T-cell (primary cell): ENCODE measurements at regions not wholly inside any gene's neighbourhood (a gene's known extent, or its start where the extent isn't known, plus 50 kb on each side); places are given as distances from the start of the nearest gene placed in this dataset.

Source experiments
- ATAC-seq, 4 experiments: fragments of 200-7000 bp in 3 of 4; fragments of 150-1000 bp in 1 of 4; cut with Tn5 transposase; replicated peaks in 1 of 4; 1 replicate in 3 of 4; 2 replicates in 1 of 4; pipeline ENCODE4 v1.10.0; 2021; ENCODE audit warnings: moderate library complexity in 3 of 4, mild to moderate bottlenecking in 2 of 4, moderate number of reproducible peaks in 1 of 4
- CTCF ChIA-PET, 2 donors: fragments of 300-600 bp; sonication (Branson Sonifier 250); formaldehyde crosslinking; loops; one replicate each; lab custom pipeline; 2022; ENCODE audit warnings: antibody characterized with exemption in 2 of 2; lab: Charles Lee
- POLR2A ChIA-PET, 2 donors: fragments of 300-600 bp; sonication (Branson Sonifier 250); formaldehyde crosslinking; loops; one replicate each; lab custom pipeline; 2022; ENCODE audit warnings: antibody characterized with exemption in 2 of 2; lab: Charles Lee
- DNase-seq, 35 experiments: peaks; one replicate each; pipeline versions ENCODE4 v3.0.0 to v3.0.0-alpha.2; 2013 to 2023
- H3K27ac ChIP-seq: one replicate; pipeline ENCODE4 v1.5.1; 2013; ENCODE audit warnings: low read length
- H3K27me3 ChIP-seq, 2 experiments: replicated peaks in 1 of 2; 1 replicate in 1 of 2; 2 replicates in 1 of 2; pipeline versions ENCODE4 v1.6.1 to v1.7.0; 2013; ENCODE audit warnings: low read length in 1 of 2, mixed read lengths in 1 of 2; ENCODE audit not compliant: control insufficient read depth in 2 of 2, insufficient read depth in 2 of 2; ENCODE audit errors: extremely low read depth in 1 of 2
- H3K36me3 ChIP-seq, 2 donors: 1 replicate in 1 of 2; 2 replicates in 1 of 2; pipeline versions ENCODE4 v1.6.1 to v1.7.0; 2013; ENCODE audit warnings: low read length in 1 of 2; ENCODE audit not compliant: control insufficient read depth in 2 of 2, insufficient read depth in 1 of 2; ENCODE audit errors: extremely low read depth in 1 of 2
- H3K4me1 ChIP-seq, 2 experiments: 1 replicate in 1 of 2; 2 replicates in 1 of 2; pipeline versions ENCODE4 v1.6.1 to v1.7.0; 2013; ENCODE audit warnings: low read length in 2 of 2, mixed read lengths in 1 of 2; ENCODE audit not compliant: insufficient read depth in 2 of 2, control insufficient read depth in 1 of 2; ENCODE audit errors: extremely low read depth in 1 of 2
- H3K4me3 ChIP-seq, 2 donors: 1 replicate in 1 of 2; 2 replicates in 1 of 2; pipeline versions ENCODE4 v1.5.1 to v1.7.0; 2013; ENCODE audit warnings: mild to moderate bottlenecking in 2 of 2, low read length in 1 of 2, moderate library complexity in 1 of 2; ENCODE audit not compliant: control insufficient read depth in 1 of 2; ENCODE audit errors: extremely low read depth in 1 of 2
- H3K9me3 ChIP-seq: 2 replicates; pipeline ENCODE4 v1.7.0; 2013
- H3K27ac Mint-ChIP-seq, 2 donors: one replicate each; pipeline ENCODE4 v1.8.0; 2020 to 2021; ENCODE audit warnings: mild to moderate bottlenecking in 2 of 2, mixed read lengths in 2 of 2
- H3K27me3 Mint-ChIP-seq, 2 donors: one replicate each; pipeline ENCODE4 v1.8.0; 2021 to 2022; ENCODE audit warnings: mixed read lengths in 2 of 2
- H3K36me3 Mint-ChIP-seq: one replicate; pipeline ENCODE4 v1.8.0; 2021; ENCODE audit warnings: mixed read lengths
- H3K4me1 Mint-ChIP-seq, 3 donors: one replicate each; pipeline ENCODE4 v1.8.0; 2020 to 2022; ENCODE audit warnings: mixed read lengths in 3 of 3, mild to moderate bottlenecking in 1 of 3
- H3K4me3 Mint-ChIP-seq, 3 donors: one replicate each; pipeline ENCODE4 v1.8.0; 2020 to 2022; ENCODE audit warnings: mild to moderate bottlenecking in 3 of 3, mixed read lengths in 3 of 3, moderate library complexity in 3 of 3
- H3K9me3 Mint-ChIP-seq, 3 donors: one replicate each; pipeline ENCODE4 v1.8.0; 2020 to 2022; ENCODE audit warnings: mixed read lengths in 3 of 3
- WGBS: methylation state at CpG from one replicate; pipeline ENCODE4 v1.1.5; 2013; ENCODE audit warnings: missing lambda C conversion rate; ENCODE audit not compliant: insufficient coverage; 5-methylcytosine and 5-hydroxymethylcytosine counted together

DNA sequence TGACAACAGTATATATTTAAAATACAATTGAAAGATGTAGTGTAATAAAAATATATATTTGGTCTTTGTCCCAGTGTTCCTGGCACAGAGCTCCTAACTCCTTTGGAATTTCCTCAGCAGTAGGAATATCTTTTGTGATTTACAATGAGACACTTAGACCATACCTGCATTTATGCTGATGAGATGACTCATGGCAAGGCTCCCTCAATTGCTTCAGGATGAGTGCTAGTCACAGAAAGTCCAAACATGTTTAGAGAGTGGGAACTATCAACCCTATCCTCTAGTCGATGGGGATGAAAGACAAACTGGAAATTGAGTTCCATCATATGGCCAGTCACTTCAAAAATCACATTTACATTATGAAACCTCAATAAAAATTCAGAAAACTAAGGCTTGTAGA is 588.3 kb upstream of the LMCD1 start:
- H3K36me3 ChIP-seq, result no peaks in the 10 kb centered on the region
- WGBS, result no CpG with 5 or more reads among the region's 1 CpG
- Mint-ChIP-seq H3K4me1 (peaks cover 9 to 15% (median 15%) of the 10 kb centered on the region in 3 donors), H3K27ac (no peak overlapping the region), H3K9me3 (no peaks in the 10 kb centered on the region), H3K4me3 (no peak overlapping the region), H3K36me3 (no peaks in the 10 kb centered on the region), H3K27me3 (peaks cover 0 to 2% of the 10 kb centered on the region in 2 donors)
- no peak overlapping the region for H3K27ac ChIP-seq
- H3K27me3 ChIP-seq, result no peaks in the 10 kb centered on the region
- POLR2A ChIA-PET, result no interaction called here
- DNase-seq, result no peak
- CTCF ChIA-PET, result interaction anchor here in 1 of 2 donors (0.7 kb wide), 1 partner anchor 8 kb away, joined by 3 read pairs; no protein-coding TSS in a partner anchor
- no peaks in the 10 kb centered on the region for H3K4me1 ChIP-seq
- no peak overlapping the region for H3K4me3 ChIP-seq
- ATAC-seq, result no peak
- no peaks in the 10 kb centered on the region for H3K9me3 ChIP-seq

- no peak for ATAC-seq
- Histone ChIP-seq H3K27ac (no peak overlapping the region), H3K9me3 (no peaks in the 10 kb centered on the region), H3K27me3 (no peaks in the 10 kb centered on the region), H3K4me1 (no peaks in the 10 kb centered on the region), H3K36me3 (no peaks in the 10 kb centered on the region), H3K4me3 (no peak overlapping the region)
- Mint-ChIP-seq H3K4me3 (no peak overlapping the region), H3K4me1 (peaks cover 12 to 19% (median 17%) of the 10 kb centered on the region in 3 donors), H3K9me3 (no peaks in the 10 kb centered on the region), H3K27ac (no peak overlapping the region), H3K36me3 (no peaks in the 10 kb centered on the region), H3K27me3 (no peaks in the 10 kb centered on the region)
- CTCF ChIA-PET, result no interaction called here
- POLR2A ChIA-PET, result no interaction called here
- no peak for DNase-seq
- WGBS, result 62% methylated on average over 2 of the region's 4 CpGs
Measured at GRCh38 chr3:7915356-7915755, 586.3 kb upstream of the LMCD1 start.

- 20% methylated on average over 2 of the region's 4 CpGs for WGBS
- POLR2A ChIA-PET, result no interaction called here
- no peak overlapping the region for H3K4me3 ChIP-seq
- H3K27ac ChIP-seq, result no peak overlapping the region
- Mint-ChIP-seq H3K27ac (no peak overlapping the region), H3K27me3 (no peaks in the 10 kb centered on the region), H3K36me3 (no peaks in the 10 kb centered on the region), H3K4me3 (no peak overlapping the region), H3K9me3 (no peaks in the 10 kb centered on the region), H3K4me1 (peaks cover 12 to 19% (median 17%) of the 10 kb centered on the region in 3 donors)
- H3K9me3 ChIP-seq, result no peaks in the 10 kb centered on the region
- H3K4me1 ChIP-seq, result no peaks in the 10 kb centered on the region
- CTCF ChIA-PET, result no interaction called here
- H3K36me3 ChIP-seq, result no peaks in the 10 kb centered on the region
- ATAC-seq, result no peak
- DNase-seq, result no peak
- no peaks in the 10 kb centered on the region for H3K27me3 ChIP-seq
Measured at GRCh38 chr3:7917443-7918151, 584.0 kb upstream of the LMCD1 start.

GRCh38 chr3:7920211-7920610 is 581.4 kb upstream of the LMCD1 start:
- ChIA-PET CTCF (no interaction called here), POLR2A (no interaction called here)
- 33% methylated on average over 1 of the region's 6 CpGs for WGBS
- Mint-ChIP-seq H3K27ac (no peak overlapping the region), H3K4me3 (no peak overlapping the region), H3K9me3 (peaks cover 0 to 5% (median 0%) of the 10 kb centered on the region in 3 donors), H3K27me3 (no peaks in the 10 kb centered on the region), H3K36me3 (no peaks in the 10 kb centered on the region), H3K4me1 (peaks cover 12 to 17% (median 16%) of the 10 kb centered on the region in 3 donors)
- Histone ChIP-seq H3K27me3 (no peaks in the 10 kb centered on the region), H3K27ac (no peak overlapping the region), H3K36me3 (no peaks in the 10 kb centered on the region), H3K4me1 (no peaks in the 10 kb centered on the region), H3K9me3 (no peaks in the 10 kb centered on the region), H3K4me3 (no peak overlapping the region)
- no peak for ATAC-seq
- DNase-seq, result no peak

GRCh38 chr3:7924228-7924627 is 577.4 kb upstream of the LMCD1 start:
- Histone ChIP-seq H3K27ac (no peak overlapping the region), H3K4me1 (no peaks in the 10 kb centered on the region), H3K4me3 (no peak overlapping the region), H3K36me3 (no peaks in the 10 kb centered on the region), H3K27me3 (no peaks in the 10 kb centered on the region), H3K9me3 (no peaks in the 10 kb centered on the region)
- no peak for ATAC-seq
- peaks cover 0 to 5% (median 0%) of the 10 kb centered on the region in 3 donors for H3K9me3 Mint-ChIP-seq
- H3K4me3 Mint-ChIP-seq, result no peak overlapping the region
- no peak for DNase-seq
- no peaks in the 10 kb centered on the region for H3K36me3 Mint-ChIP-seq
- no peaks in the 10 kb centered on the region for H3K27me3 Mint-ChIP-seq
- CTCF ChIA-PET, result no interaction called here
- no peak overlapping the region for H3K27ac Mint-ChIP-seq
- peaks cover 0 to 7% (median 6%) of the 10 kb centered on the region in 3 donors for H3K4me1 Mint-ChIP-seq
- WGBS, result no CpG with 5 or more reads among the region's 2 CpGs
- POLR2A ChIA-PET, result no interaction called here

DNA sequence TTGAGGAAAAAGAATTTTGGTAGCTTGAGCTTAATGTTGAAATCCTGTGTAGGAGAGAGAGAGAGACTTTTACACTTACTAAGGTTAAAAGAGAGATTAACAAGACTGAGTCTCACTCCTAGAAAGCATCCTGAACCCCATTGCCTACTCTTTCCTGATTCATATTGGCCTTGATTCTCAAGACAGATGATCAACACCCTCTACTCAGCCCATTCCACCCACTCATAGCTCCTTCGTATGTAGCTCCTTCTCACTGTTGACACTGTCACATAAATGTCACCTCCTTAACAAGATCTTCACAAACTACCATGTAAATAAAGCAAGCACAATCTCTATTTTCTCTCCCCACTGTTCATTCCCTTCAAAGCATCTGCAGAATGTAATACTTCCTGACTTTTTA is 574.6 kb upstream of the LMCD1 start:
- no peak for ATAC-seq
- Mint-ChIP-seq H3K4me3 (no peak overlapping the region), H3K9me3 (peaks cover 0 to 5% (median 0%) of the 10 kb centered on the region in 3 donors), H3K27ac (no peak overlapping the region), H3K36me3 (no peaks in the 10 kb centered on the region), H3K27me3 (no peaks in the 10 kb centered on the region), H3K4me1 (peaks cover 5 to 7% (median 6%) of the 10 kb centered on the region in 3 donors)
- Histone ChIP-seq H3K36me3 (no peaks in the 10 kb centered on the region), H3K4me3 (no peak overlapping the region), H3K4me1 (no peaks in the 10 kb centered on the region), H3K27me3 (no peaks in the 10 kb centered on the region), H3K27ac (no peak overlapping the region), H3K9me3 (no peaks in the 10 kb centered on the region)
- WGBS, result 38% methylated on average over 1 of the region's 1 CpG
- CTCF ChIA-PET, result interaction anchor here (0.5 to 1.1 kb wide), 2 partner anchors 20 to 76 kb away, joined by 3 to 4 read pairs; no protein-coding TSS in a partner anchor
- POLR2A ChIA-PET, result interaction anchor here (0.6 kb wide), 2 partner anchors 510 to 1540 kb away, joined by 4 to 6 read pairs; no protein-coding TSS in a partner anchor
- DNase-seq, result no peak
